ENCODE measurements at regions not wholly inside any gene's neighbourhood (a gene's known extent, or its start where the extent isn't known, plus 50 kb on each side); places are given as distances from the start of the nearest gene placed in this dataset.

DNA sequence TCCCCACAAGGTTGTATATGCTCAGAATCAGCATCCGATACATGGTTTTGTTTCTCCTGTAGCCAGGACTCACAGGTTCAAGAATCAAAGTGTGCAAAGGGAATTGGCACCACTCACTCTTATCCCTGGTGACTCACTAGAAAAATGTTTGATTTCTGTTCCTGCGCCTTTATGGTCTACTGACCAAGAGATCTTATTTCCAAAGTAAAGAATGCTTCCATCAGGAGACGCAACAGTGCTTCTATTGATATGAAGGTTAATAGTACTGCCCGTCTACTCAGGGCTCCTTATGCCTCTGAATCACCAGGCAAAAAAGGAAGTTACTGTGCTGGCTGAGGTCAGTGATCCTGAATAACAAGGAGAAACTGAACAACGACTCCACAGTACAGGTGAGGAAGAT lies 1392.0 kb upstream of the PRMT6 start (continued):
- TF ChIP-seq, protein P1, sequence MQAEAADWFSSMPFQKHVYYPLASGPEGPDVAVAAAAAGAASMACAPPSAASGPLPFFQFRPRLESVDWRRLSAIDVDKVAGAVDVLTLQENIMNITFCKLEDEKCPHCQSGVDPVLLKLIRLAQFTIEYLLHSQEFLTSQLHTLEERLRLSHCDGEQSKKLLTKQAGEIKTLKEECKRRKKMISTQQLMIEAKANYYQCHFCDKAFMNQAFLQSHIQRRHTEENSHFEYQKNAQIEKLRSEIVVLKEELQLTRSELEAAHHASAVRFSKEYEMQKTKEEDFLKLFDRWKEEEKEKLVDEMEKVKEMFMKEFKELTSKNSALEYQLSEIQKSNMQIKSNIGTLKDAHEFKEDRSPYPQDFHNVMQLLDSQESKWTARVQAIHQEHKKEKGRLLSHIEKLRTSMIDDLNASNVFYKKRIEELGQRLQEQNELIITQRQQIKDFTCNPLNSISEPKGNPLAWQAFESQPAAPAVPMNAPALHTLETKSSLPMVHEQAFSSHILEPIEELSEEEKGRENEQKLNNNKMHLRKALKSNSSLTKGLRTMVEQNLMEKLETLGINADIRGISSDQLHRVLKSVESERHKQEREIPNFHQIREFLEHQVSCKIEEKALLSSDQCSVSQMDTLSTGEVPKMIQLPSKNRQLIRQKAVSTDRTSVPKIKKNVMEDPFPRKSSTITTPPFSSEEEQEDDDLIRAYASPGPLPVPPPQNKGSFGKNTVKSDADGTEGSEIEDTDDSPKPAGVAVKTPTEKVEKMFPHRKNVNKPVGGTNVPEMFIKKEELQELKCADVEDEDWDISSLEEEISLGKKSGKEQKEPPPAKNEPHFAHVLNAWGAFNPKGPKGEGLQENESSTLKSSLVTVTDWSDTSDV (CRISPR knock-in tag; IDR thresholded peaks at IDR 0.05), result no peak
- TF ChIP-seq, protein P2, sequence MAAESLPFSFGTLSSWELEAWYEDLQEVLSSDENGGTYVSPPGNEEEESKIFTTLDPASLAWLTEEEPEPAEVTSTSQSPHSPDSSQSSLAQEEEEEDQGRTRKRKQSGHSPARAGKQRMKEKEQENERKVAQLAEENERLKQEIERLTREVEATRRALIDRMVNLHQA (CRISPR knock-in tag; IDR thresholded peaks at IDR 0.05), result no peak
- TF ChIP-seq, protein P3, sequence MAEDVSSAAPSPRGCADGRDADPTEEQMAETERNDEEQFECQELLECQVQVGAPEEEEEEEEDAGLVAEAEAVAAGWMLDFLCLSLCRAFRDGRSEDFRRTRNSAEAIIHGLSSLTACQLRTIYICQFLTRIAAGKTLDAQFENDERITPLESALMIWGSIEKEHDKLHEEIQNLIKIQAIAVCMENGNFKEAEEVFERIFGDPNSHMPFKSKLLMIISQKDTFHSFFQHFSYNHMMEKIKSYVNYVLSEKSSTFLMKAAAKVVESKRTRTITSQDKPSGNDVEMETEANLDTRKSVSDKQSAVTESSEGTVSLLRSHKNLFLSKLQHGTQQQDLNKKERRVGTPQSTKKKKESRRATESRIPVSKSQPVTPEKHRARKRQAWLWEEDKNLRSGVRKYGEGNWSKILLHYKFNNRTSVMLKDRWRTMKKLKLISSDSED (CRISPR knock-in tag; IDR thresholded peaks at IDR 0.05), result no peak
- TF ChIP-seq ATF1 (CRISPR knock-in tag; IDR thresholded peaks at IDR 0.05), result no peak

DNA sequence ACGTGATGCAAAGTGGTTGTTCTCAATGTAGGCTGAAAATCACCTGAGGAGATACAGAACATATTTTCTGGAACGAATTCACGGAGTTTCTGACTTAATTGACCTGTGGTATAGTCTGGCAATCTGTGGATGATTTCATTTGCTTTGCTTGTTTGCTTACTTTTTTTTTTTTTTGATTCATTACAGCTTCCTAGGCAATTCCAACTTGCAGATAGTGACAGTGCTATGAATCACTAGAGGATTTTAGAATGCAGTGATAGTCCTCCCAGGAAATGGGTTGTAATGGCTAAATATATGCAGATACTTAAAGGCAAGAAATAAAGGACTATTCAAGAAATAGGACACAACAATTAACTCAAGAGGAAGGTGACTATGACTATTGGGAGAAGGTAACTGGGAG lies 1378.1 kb upstream of the PRMT6 start:
- CTCF ChIA-PET (ENCODE audit: low intra/inter-chr PET ratio, low total read pairs), result no interaction called here
- no peak for ATAC-seq
- Histone ChIP-seq H2AFZ (ENCODE audit: low read length) (no peak overlapping the region), H3K4me1 (ENCODE audit: insufficient read depth, low read length) (no peaks in the 10 kb centered on the region), H3K27me3 (ENCODE audit: control insufficient read depth in 1 of 2, insufficient read depth in 2 of 2, low read length in 2 of 2) (no peaks in the 10 kb centered on the region), H4K20me1 (ENCODE audit: insufficient read depth, low read length) (no peaks in the 10 kb centered on the region), H3K79me2 (ENCODE audit: insufficient read depth, low read length) (no peaks in the 10 kb centered on the region), H3K9me3 (ENCODE audit: low read length) (peaks cover 9% of the 10 kb centered on the region; the same call in 1 of the 2 replicates), H3K36me3 (replicated peaks in 1 of 2; ENCODE audit: control insufficient read depth in 1 of 2, insufficient read depth in 2 of 2, low read length in 2 of 2) (no peaks in the 10 kb centered on the region), H3K4me3 (replicated peaks in 1 of 3; ENCODE audit: insufficient read depth in 1 of 3, low read depth in 2 of 3, low read length in 3 of 3) (no peak overlapping the region), H3K9ac (ENCODE audit: insufficient read depth, low read depth, low read length) (no peak overlapping the region), H3K4me2 (ENCODE audit: low read depth, low read length) (no peak overlapping the region), H3K27ac (ENCODE audit: extremely low read length, insufficient read depth, low read length) (no peak overlapping the region)
- POLR2A ChIA-PET, result no interaction called here
- intact Hi-C loops (cut with micrococcal nuclease; ENCODE audit: unreplicated experiment), result no loop called here
- no peak for FAIRE-seq
- BruUV-seq (replicated peaks), result no TSS peak
- no peak for DNase-seq (ENCODE audit: low spot score)
- in situ Hi-C loops (cut with HindIII; ENCODE audit: extremely low pct_ligation_motif_present, low pct_unique_long_range_greater_than_20kb), result no loop called here
- 6% methylated on average over 3 of the region's 3 CpGs for WGBS (ENCODE audit: low lambda C conversion rate)
- TF ChIP-seq MED13 (CRISPR knock-in tag; IDR thresholded peaks at IDR 0.05), result no peak
- TF ChIP-seq, protein P4, sequence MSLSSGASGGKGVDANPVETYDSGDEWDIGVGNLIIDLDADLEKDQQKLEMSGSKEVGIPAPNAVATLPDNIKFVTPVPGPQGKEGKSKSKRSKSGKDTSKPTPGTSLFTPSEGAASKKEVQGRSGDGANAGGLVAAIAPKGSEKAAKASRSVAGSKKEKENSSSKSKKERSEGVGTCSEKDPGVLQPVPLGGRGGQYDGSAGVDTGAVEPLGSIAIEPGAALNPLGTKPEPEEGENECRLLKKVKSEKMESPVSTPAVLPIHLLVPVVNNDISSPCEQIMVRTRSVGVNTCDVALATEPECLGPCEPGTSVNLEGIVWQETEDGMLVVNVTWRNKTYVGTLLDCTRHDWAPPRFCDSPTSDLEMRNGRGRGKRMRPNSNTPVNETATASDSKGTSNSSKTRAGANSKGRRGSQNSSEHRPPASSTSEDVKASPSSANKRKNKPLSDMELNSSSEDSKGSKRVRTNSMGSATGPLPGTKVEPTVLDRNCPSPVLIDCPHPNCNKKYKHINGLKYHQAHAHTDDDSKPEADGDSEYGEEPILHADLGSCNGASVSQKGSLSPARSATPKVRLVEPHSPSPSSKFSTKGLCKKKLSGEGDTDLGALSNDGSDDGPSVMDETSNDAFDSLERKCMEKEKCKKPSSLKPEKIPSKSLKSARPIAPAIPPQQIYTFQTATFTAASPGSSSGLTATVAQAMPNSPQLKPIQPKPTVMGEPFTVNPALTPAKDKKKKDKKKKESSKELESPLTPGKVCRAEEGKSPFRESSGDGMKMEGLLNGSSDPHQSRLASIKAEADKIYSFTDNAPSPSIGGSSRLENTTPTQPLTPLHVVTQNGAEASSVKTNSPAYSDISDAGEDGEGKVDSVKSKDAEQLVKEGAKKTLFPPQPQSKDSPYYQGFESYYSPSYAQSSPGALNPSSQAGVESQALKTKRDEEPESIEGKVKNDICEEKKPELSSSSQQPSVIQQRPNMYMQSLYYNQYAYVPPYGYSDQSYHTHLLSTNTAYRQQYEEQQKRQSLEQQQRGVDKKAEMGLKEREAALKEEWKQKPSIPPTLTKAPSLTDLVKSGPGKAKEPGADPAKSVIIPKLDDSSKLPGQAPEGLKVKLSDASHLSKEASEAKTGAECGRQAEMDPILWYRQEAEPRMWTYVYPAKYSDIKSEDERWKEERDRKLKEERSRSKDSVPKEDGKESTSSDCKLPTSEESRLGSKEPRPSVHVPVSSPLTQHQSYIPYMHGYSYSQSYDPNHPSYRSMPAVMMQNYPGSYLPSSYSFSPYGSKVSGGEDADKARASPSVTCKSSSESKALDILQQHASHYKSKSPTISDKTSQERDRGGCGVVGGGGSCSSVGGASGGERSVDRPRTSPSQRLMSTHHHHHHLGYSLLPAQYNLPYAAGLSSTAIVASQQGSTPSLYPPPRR (CRISPR knock-in tag; IDR thresholded peaks at IDR 0.05; ENCODE audit: borderline replicate concordance), result no peak
- no peak for TF ChIP-seq ZNF136 (CRISPR knock-in tag; IDR thresholded peaks at IDR 0.05; ENCODE audit: low read depth)
- TF ChIP-seq ZNF24 (IDR thresholded peaks at IDR 0.05), result no peak
- TF ChIP-seq, protein P5, sequence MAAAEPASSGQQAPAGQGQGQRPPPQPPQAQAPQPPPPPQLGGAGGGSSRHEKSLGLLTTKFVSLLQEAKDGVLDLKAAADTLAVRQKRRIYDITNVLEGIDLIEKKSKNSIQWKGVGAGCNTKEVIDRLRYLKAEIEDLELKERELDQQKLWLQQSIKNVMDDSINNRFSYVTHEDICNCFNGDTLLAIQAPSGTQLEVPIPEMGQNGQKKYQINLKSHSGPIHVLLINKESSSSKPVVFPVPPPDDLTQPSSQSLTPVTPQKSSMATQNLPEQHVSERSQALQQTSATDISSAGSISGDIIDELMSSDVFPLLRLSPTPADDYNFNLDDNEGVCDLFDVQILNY (CRISPR knock-in tag; conservative IDR thresholded peaks at IDR 0.05), result no peak
- no peak for TF ChIP-seq ZFX (CRISPR knock-in tag; IDR thresholded peaks at IDR 0.05; ENCODE audit: low read depth)
- no peak for TF ChIP-seq SP5 (CRISPR knock-in tag; IDR thresholded peaks at IDR 0.05; ENCODE audit: borderline replicate concordance, low read depth)
- TF ChIP-seq NFKB2 (CRISPR knock-in tag; IDR thresholded peaks at IDR 0.05; ENCODE audit: borderline replicate concordance), result no peak
